DND-41 (cell line): ENCODE measurements at regions not wholly inside any gene's neighbourhood (a gene's known extent, or its start where the extent isn't known, plus 50 kb on each side); places are given as distances from the start of the nearest gene placed in this dataset.

Source experiments
- CTCF ChIP-seq: IDR thresholded peaks from 2 replicates; pipeline ENCODE4 v1.5.1; 2012; ENCODE audit warnings: borderline replicate concordance, low read length, moderate library complexity, mild to moderate bottlenecking; ENCODE audit not compliant: poor library complexity, severe bottlenecking; ENCODE audit errors: extremely low read depth
- EZH2 ChIP-seq: IDR thresholded peaks from 3 replicates; pipeline ENCODE4 v1.6.1; 2012; ENCODE audit warnings: borderline replicate concordance, low read depth, mild to moderate bottlenecking, moderate library complexity, low read length, inconsistent platforms; ENCODE audit not compliant: severe bottlenecking

DNA sequence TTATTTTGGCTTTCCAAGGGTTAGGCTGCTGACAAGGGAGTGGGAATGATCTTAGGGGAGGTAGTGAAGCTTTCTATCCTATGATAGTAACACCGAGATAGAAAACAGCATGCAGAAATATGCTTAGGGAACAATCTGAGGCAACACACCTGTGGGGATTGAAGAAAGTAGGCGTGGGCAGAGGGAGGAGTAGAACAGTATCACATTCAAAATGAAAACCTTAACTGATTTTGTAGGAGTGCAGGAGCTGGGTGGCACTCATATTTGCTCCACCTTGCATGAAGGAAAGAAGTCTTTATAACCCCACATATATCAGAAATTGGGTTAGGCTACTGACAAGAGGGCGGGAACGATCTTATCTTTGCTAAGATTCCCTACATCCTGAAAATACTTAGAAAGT lies 762.2 kb upstream of the CNTNAP5 start:
- TF ChIP-seq CTCF: no peak
- no peak for TF ChIP-seq EZH2
